SK-N-SH (cell line): ENCODE measurements at regions not wholly inside any gene's neighbourhood (a gene's known extent, or its start where the extent isn't known, plus 50 kb on each side); places are given as distances from the start of the nearest gene placed in this dataset.

Experiments used
- CTCF ChIA-PET: fragments of 300-600, 350-600 bp; formaldehyde crosslinking; extraction: SDS; loops from one replicate; lab custom pipeline; 2021; lab: Yijun Ruan, JAX
- POLR2A ChIA-PET: fragments of 350-600 bp; sonication (Branson Sonifier 250); formaldehyde crosslinking; extraction: SDS; loops from one replicate; lab custom pipeline; 2020; ENCODE audit warnings: antibody characterized with exemption, inconsistent platforms; lab: Yijun Ruan, JAX
- DNase-seq: peaks from one replicate; pipeline ENCODE4 v3.0.0; 2012
- H2AFZ ChIP-seq: fragments of 200-600 bp; sonication (generic); 2 replicates; pipeline ENCODE4 v1.8.1; 2016; ENCODE audit warnings: antibody characterized with exemption, mild to moderate bottlenecking, low read depth
- H3F3A ChIP-seq: fragments of 200-600 bp; sonication (generic); replicated peaks from 2 replicates; pipeline ENCODE3; 2016; ENCODE audit warnings: antibody characterized with exemption, mild to moderate bottlenecking; ENCODE audit not compliant: insufficient read depth
- H3K27ac ChIP-seq, 2 experiments: fragments of 200-500 bp in 1 of 2; fragments of 200-600 bp in 1 of 2; sonication (Bioruptor generic) in 1 of 2; sonication (generic), shearing (Covaris generic) in 1 of 2; 2 replicates each; pipeline versions ENCODE4 v1.5.1 to v1.6.1; 2014 to 2016; ENCODE audit warnings: low read depth in 2 of 2, inconsistent platforms in 1 of 2, low read length in 1 of 2, mild to moderate bottlenecking in 1 of 2, mixed read lengths in 1 of 2
- H3K27me3 ChIP-seq: fragments of 200-600 bp; sonication (generic), shearing (Covaris generic); 2 replicates; pipeline ENCODE4 v1.6.1; 2016; ENCODE audit warnings: mixed run types; ENCODE audit not compliant: insufficient read depth
- H3K36me3 ChIP-seq, 2 experiments: fragments of 200-500 bp in 1 of 2; fragments of 200-600 bp in 1 of 2; sonication (Bioruptor generic) in 1 of 2; sonication (generic) in 1 of 2; replicated peaks in 1 of 2; 2 replicates each; pipeline versions ENCODE3 to v1.5.1; 2014 to 2016; ENCODE audit warnings: low read length in 1 of 2, mild to moderate bottlenecking in 1 of 2; ENCODE audit not compliant: insufficient read depth in 2 of 2, control insufficient read depth in 1 of 2
- H3K4me1 ChIP-seq, 2 experiments: fragments of 200-500 bp in 1 of 2; fragments of 200-600 bp in 1 of 2; sonication (Bioruptor generic) in 1 of 2; sonication (generic), shearing (Covaris generic) in 1 of 2; 2 replicates each; pipeline versions ENCODE4 v1.5.1 to v1.6.1; 2014 to 2016; ENCODE audit warnings: low read depth in 1 of 2, low read length in 1 of 2, mixed run types in 1 of 2; ENCODE audit not compliant: insufficient read depth in 2 of 2, control insufficient read depth in 1 of 2
- H3K4me2 ChIP-seq: fragments of 200-600 bp; sonication (generic), shearing (Covaris generic); 2 replicates; pipeline ENCODE4 v1.6.1; 2017; ENCODE audit warnings: mixed run types
- H3K4me3 ChIP-seq, 2 experiments: fragments of 200-500 bp in 1 of 2; fragments of 200-600 bp in 1 of 2; sonication (Bioruptor generic) in 1 of 2; sonication (generic), shearing (Covaris generic) in 1 of 2; 2 replicates each; pipeline versions ENCODE4 v1.5.1 to v1.8.1; 2014 to 2016; ENCODE audit warnings: low read depth in 2 of 2, inconsistent platforms in 1 of 2, low read length in 1 of 2, mild to moderate bottlenecking in 1 of 2, mixed read lengths in 1 of 2, moderate library complexity in 1 of 2
- H3K79me2 ChIP-seq: fragments of 200-600 bp; sonication (generic); 2 replicates; pipeline ENCODE4 v1.8.1; 2017; ENCODE audit warnings: mild to moderate bottlenecking; ENCODE audit not compliant: insufficient read depth
- H3K9ac ChIP-seq: fragments of 200-600 bp; sonication (generic); 2 replicates; pipeline ENCODE4 v1.6.1; 2017; ENCODE audit warnings: mixed run types
- H3K9me2 ChIP-seq: fragments of 200-600 bp; sonication (generic); 2 replicates; pipeline ENCODE4 v1.6.1; 2017; ENCODE audit warnings: mixed run types
- H3K9me3 ChIP-seq: fragments of 200-600 bp; sonication (generic); 2 replicates; pipeline ENCODE4 v1.6.1; 2017; ENCODE audit warnings: mixed run types, mild to moderate bottlenecking, moderate library complexity
- H4K20me1 ChIP-seq: fragments of 200-600 bp; sonication (generic); 2 replicates; pipeline ENCODE4 v1.6.1; 2017; ENCODE audit warnings: mild to moderate bottlenecking, mixed run types; ENCODE audit not compliant: insufficient read depth
- ELF1 ChIP-seq: IDR thresholded peaks from 2 replicates; pipeline ENCODE4 v1.4.0; 2012
- EP300 ChIP-seq, 2 experiments: IDR thresholded peaks; 2 replicates each; pipeline versions ENCODE4 v1.4.0 to v1.6.1; 2012; ENCODE audit warnings: borderline replicate concordance in 1 of 2, low read depth in 1 of 2, low read length in 1 of 2
- FOSL2 ChIP-seq: IDR thresholded peaks from 2 replicates; pipeline ENCODE4 v1.4.0; 2012; ENCODE audit warnings: low read depth, mild to moderate bottlenecking, moderate library complexity, borderline replicate concordance
- FOXJ3 ChIP-seq: sonication (generic); formaldehyde crosslinking; IDR thresholded peaks from 2 replicates; pipeline ENCODE4 v1.5.1; 2020; ENCODE audit warnings: mild to moderate bottlenecking, missing genetic modification reagents
- FOXM1 ChIP-seq: IDR thresholded peaks from 2 replicates; pipeline ENCODE4 v1.4.0; 2012; ENCODE audit warnings: low read depth, mild to moderate bottlenecking
- GABPA ChIP-seq: IDR thresholded peaks from 2 replicates; pipeline ENCODE4 v1.4.0; 2012; ENCODE audit warnings: low read depth, mild to moderate bottlenecking
- IRF3 ChIP-seq: fragments of 150-350 bp; IDR thresholded peaks from 2 replicates; pipeline ENCODE4 v1.6.1; 2016; ENCODE audit warnings: mild to moderate bottlenecking, low read depth, low read length
- MAX ChIP-seq: IDR thresholded peaks from 2 replicates; pipeline ENCODE4 v1.4.0; 2012; ENCODE audit warnings: low read depth
- MEF2A ChIP-seq: IDR thresholded peaks from 2 replicates; pipeline ENCODE4 v1.4.0; 2012; ENCODE audit warnings: low read depth, borderline replicate concordance
- NFIC ChIP-seq: IDR thresholded peaks from 2 replicates; pipeline ENCODE4 v1.4.0; 2012; ENCODE audit warnings: borderline replicate concordance
- NRF1 ChIP-seq: IDR thresholded peaks from 2 replicates; pipeline ENCODE4 v1.6.1; 2012; ENCODE audit warnings: low read depth, mild to moderate bottlenecking, low read length
- POLR2AphosphoS5 ChIP-seq: IDR thresholded peaks from 2 replicates; pipeline ENCODE4 v1.6.1; 2012; ENCODE audit warnings: low read depth, low read length
- RAD21 ChIP-seq: IDR thresholded peaks from 2 replicates; pipeline ENCODE4 v1.6.1; 2012; ENCODE audit warnings: mild to moderate bottlenecking, low read length
- RCOR1 ChIP-seq: fragments of 150-350 bp; IDR thresholded peaks from 2 replicates; pipeline ENCODE4 v1.6.1; 2017; ENCODE audit warnings: antibody characterized with exemption, low read length
- SMC3 ChIP-seq: IDR thresholded peaks from 2 replicates; pipeline ENCODE4 v1.6.1; 2012; ENCODE audit warnings: low read depth, low read length, improper control_type of control experiment
- TAF1 ChIP-seq: IDR thresholded peaks from 2 replicates; pipeline ENCODE4 v1.6.1; 2012; ENCODE audit warnings: low read depth, mild to moderate bottlenecking, low read length, moderate library complexity, borderline replicate concordance
- USF2 ChIP-seq: fragments of 150-350 bp; IDR thresholded peaks from 2 replicates; pipeline ENCODE4 v1.6.1; 2017; ENCODE audit warnings: antibody characterized with exemption, low read length, low read depth, borderline replicate concordance
- WGBS: methylation state at CpG from one replicate; pipeline ENCODE4 v1.1.6; 2017; ENCODE audit warnings: low lambda C conversion rate; 5-methylcytosine and 5-hydroxymethylcytosine counted together

GRCh38 chr1:189434461-189434860, 1043.2 kb downstream of the BRINP3 start:
- Histone ChIP-seq H3K27me3 (no peaks in the 10 kb centered on the region), H3K9me2 (no peaks in the 10 kb centered on the region), H3K4me2 (no peak overlapping the region), H3K4me3 (no peak overlapping the region), H4K20me1 (no peaks in the 10 kb centered on the region), H3K27ac (no peak overlapping the region), H3K36me3 (no peaks in the 10 kb centered on the region), H3K9me3 (no peaks in the 10 kb centered on the region), H2AFZ (no peak overlapping the region), H3K9ac (no peak overlapping the region), H3K79me2 (no peaks in the 10 kb centered on the region), H3K4me1 (no peaks in the 10 kb centered on the region; a peak in 1 of 4 replicates), H3F3A (no peaks in the 10 kb centered on the region)
- WGBS, result 67% methylated on average over 1 of the region's 1 CpG
- CTCF ChIA-PET, result no interaction called here
- POLR2A ChIA-PET, result no interaction called here
- TF ChIP-seq IRF3 (no peak), RCOR1 (no peak), EP300 (IDR thresholded peaks at IDR 0.05; ENCODE audit: borderline replicate concordance in 1 of 2, low read depth in 1 of 2, low read length in 1 of 2) (no peak), MAX (no peak), RAD21 (no peak), FOXM1 (no peak), ELF1 (no peak), GABPA (no peak), FOSL2 (no peak), FOXJ3 (no peak), POLR2AphosphoS5 (no peak), TAF1 (no peak), NRF1 (no peak)
- DNase-seq, result no peak

GRCh38 chr1:189435398-189435797, 1042.3 kb downstream of the BRINP3 start:
- Histone ChIP-seq H3K9me3 (no peaks in the 10 kb centered on the region), H3K4me1 (no peaks in the 10 kb centered on the region; a peak in 1 of 4 replicates), H3K4me2 (no peak overlapping the region), H2AFZ (no peak overlapping the region), H3K9me2 (no peaks in the 10 kb centered on the region), H3K27ac (no peak overlapping the region), H3F3A (no peaks in the 10 kb centered on the region), H3K4me3 (no peak overlapping the region), H3K27me3 (no peaks in the 10 kb centered on the region), H3K79me2 (no peaks in the 10 kb centered on the region), H3K36me3 (no peaks in the 10 kb centered on the region), H4K20me1 (no peaks in the 10 kb centered on the region)
- no peak for DNase-seq
- TF ChIP-seq SMC3 (no peak), MEF2A (no peak), NFIC (no peak), RCOR1 (no peak), USF2 (no peak)
- TF ChIP-seq, all 33 proteins: peak for 0
- CTCF ChIA-PET, result no interaction called here
- H3K9ac ChIP-seq, result no peak overlapping the region
- POLR2A ChIA-PET, result no interaction called here
